Activated T-helper 2 cell treated with anti-CD3 and anti-CD28 coated beads, Interferon-gamma antibody, Interleukin-2, Interleukin-4, amounts not matched to agents 10 μg/mL and 5 μg/mL and 100 μg/mL, durations not matched to agents 14 hours and 24 hours and 36 hours (primary cell): ENCODE measurements at regions not wholly inside any gene's neighbourhood (a gene's known extent, or its start where the extent isn't known, plus 50 kb on each side); places are given as distances from the start of the nearest gene placed in this dataset.

Source experiments
- DNase-seq: peaks from one replicate; pipeline ENCODE4 v3.0.0; 2021; ENCODE audit warnings: low spot score
- H3K27ac Mint-ChIP-seq: one replicate; pipeline ENCODE4 v1.8.0; 2021; ENCODE audit warnings: mixed read lengths
- H3K27me3 Mint-ChIP-seq: one replicate; pipeline ENCODE4 v1.8.0; 2021; ENCODE audit warnings: low read depth, mixed read lengths
- H3K36me3 Mint-ChIP-seq: one replicate; pipeline ENCODE4 v1.8.0; 2021; ENCODE audit warnings: low read depth, mixed read lengths
- H3K4me1 Mint-ChIP-seq: one replicate; pipeline ENCODE4 v1.8.0; 2021; ENCODE audit warnings: low read depth, mixed read lengths
- H3K4me3 Mint-ChIP-seq: one replicate; pipeline ENCODE4 v1.8.0; 2021; ENCODE audit warnings: low read depth, mild to moderate bottlenecking, moderate library complexity, mixed read lengths
- H3K9me3 Mint-ChIP-seq: one replicate; pipeline ENCODE4 v1.8.0; 2021; ENCODE audit warnings: mixed read lengths
- intact Hi-C: fragments of 100-400 bp; cut with micrococcal nuclease; formaldehyde crosslinking; loops from one replicate; pipeline ENCODE4 v1.15.1; 2023

- no peaks in the 10 kb centered on the region for H3K9me3 Mint-ChIP-seq
- intact Hi-C loops: no loop called here
- DNase-seq: no peak
- H3K36me3 Mint-ChIP-seq: no peaks in the 10 kb centered on the region
- H3K4me3 Mint-ChIP-seq: no peak overlapping the region
- peaks cover 23% of the 10 kb centered on the region for H3K4me1 Mint-ChIP-seq
- no peak overlapping the region for H3K27ac Mint-ChIP-seq
- peaks cover 27% of the 10 kb centered on the region for H3K27me3 Mint-ChIP-seq
These were observed 162.3 kb upstream of the KLF3 start for GRCh38 chr4:38501698-38502097.

- H3K9me3 Mint-ChIP-seq: no peaks in the 10 kb centered on the region
- intact Hi-C loops: no loop called here
- no peak overlapping the region for H3K27ac Mint-ChIP-seq
- H3K36me3 Mint-ChIP-seq: no peaks in the 10 kb centered on the region
- no peak overlapping the region for H3K4me3 Mint-ChIP-seq
- H3K27me3 Mint-ChIP-seq: peaks cover 40% of the 10 kb centered on the region
- H3K4me1 Mint-ChIP-seq: peaks cover 44% of the 10 kb centered on the region
- DNase-seq: no peak
These were observed 160.2 kb upstream of the KLF3 start for GRCh38 chr4:38503689-38504395.

GRCh38 chr4:38504396-38504715 lies 159.6 kb upstream of the KLF3 start:
- H3K36me3 Mint-ChIP-seq: no peaks in the 10 kb centered on the region
- no peak overlapping the region for H3K4me3 Mint-ChIP-seq
- no peak for DNase-seq
- peaks cover 49% of the 10 kb centered on the region for H3K4me1 Mint-ChIP-seq
- no peaks in the 10 kb centered on the region for H3K9me3 Mint-ChIP-seq
- no peak overlapping the region for H3K27ac Mint-ChIP-seq
- intact Hi-C loops: no loop called here
- peaks cover 41% of the 10 kb centered on the region for H3K27me3 Mint-ChIP-seq

- intact Hi-C loops: loop anchor here (5.0 kb wide), 1 partner anchor 52 kb away; no protein-coding TSS in a partner anchor
- peak; percentile 25 for DNase-seq
- Mint-ChIP-seq H3K4me3 (peak overlapping the region; percentile 24), H3K27me3 (peaks cover 57% of the 10 kb centered on the region), H3K9me3 (no peaks in the 10 kb centered on the region), H3K36me3 (no peaks in the 10 kb centered on the region), H3K27ac (no peak overlapping the region), H3K4me1 (peaks cover 60% of the 10 kb centered on the region)
These were observed 154.4 kb upstream of the KLF3 start for GRCh38 chr4:38509551-38509950.

- H3K9me3 Mint-ChIP-seq: no peaks in the 10 kb centered on the region
- H3K4me3 Mint-ChIP-seq: peak overlapping the region; percentile 24
- H3K36me3 Mint-ChIP-seq: no peaks in the 10 kb centered on the region
- peaks cover 63% of the 10 kb centered on the region for H3K4me1 Mint-ChIP-seq
- H3K27me3 Mint-ChIP-seq: peaks cover 57% of the 10 kb centered on the region
- DNase-seq: no peak
- intact Hi-C loops: no loop called here
- H3K27ac Mint-ChIP-seq: no peak overlapping the region
These were observed 153.8 kb upstream of the KLF3 start for GRCh38 chr4:38510201-38510600.

GRCh38 chr4:38511702-38512101 lies 152.3 kb upstream of the KLF3 start:
- H3K4me1 Mint-ChIP-seq: peaks cover 50% of the 10 kb centered on the region
- intact Hi-C loops: no loop called here
- peaks cover 53% of the 10 kb centered on the region for H3K27me3 Mint-ChIP-seq

GRCh38 chr4:38512840-38513239 lies 151.2 kb upstream of the KLF3 start:
- H3K9me3 Mint-ChIP-seq: no peaks in the 10 kb centered on the region
- no peak for DNase-seq
- intact Hi-C loops: no loop called here
- H3K36me3 Mint-ChIP-seq: no peaks in the 10 kb centered on the region
- H3K27ac Mint-ChIP-seq: no peak overlapping the region
- peaks cover 41% of the 10 kb centered on the region for H3K27me3 Mint-ChIP-seq
- H3K4me1 Mint-ChIP-seq: peaks cover 39% of the 10 kb centered on the region
- no peak overlapping the region for H3K4me3 Mint-ChIP-seq

More at GRCh38 chr4:38511702-38512101, 152.3 kb upstream of the KLF3 start:
- Mint-ChIP-seq H3K9me3 (no peaks in the 10 kb centered on the region), H3K4me3 (no peak overlapping the region), H3K27ac (no peak overlapping the region), H3K36me3 (no peaks in the 10 kb centered on the region)
- no peak for DNase-seq

- peaks cover 37% of the 10 kb centered on the region for H3K27me3 Mint-ChIP-seq
- H3K27ac Mint-ChIP-seq: no peak overlapping the region
- peaks cover 21% of the 10 kb centered on the region for H3K4me1 Mint-ChIP-seq
- H3K4me3 Mint-ChIP-seq: no peak overlapping the region
- DNase-seq: no peak
- no peaks in the 10 kb centered on the region for H3K9me3 Mint-ChIP-seq
- intact Hi-C loops: no loop called here
- no peaks in the 10 kb centered on the region for H3K36me3 Mint-ChIP-seq
These were observed 149.4 kb upstream of the KLF3 start for GRCh38 chr4:38514465-38515146.

GRCh38 chr4:38516190-38516589 lies 147.8 kb upstream of the KLF3 start:
- Mint-ChIP-seq H3K27ac (no peak overlapping the region), H3K9me3 (no peaks in the 10 kb centered on the region), H3K27me3 (peaks cover 35% of the 10 kb centered on the region), H3K4me3 (no peak overlapping the region), H3K36me3 (no peaks in the 10 kb centered on the region), H3K4me1 (peaks cover 9% of the 10 kb centered on the region)
- no peak for DNase-seq
- intact Hi-C loops: no loop called here

GRCh38 chr4:38519666-38520065 lies 144.3 kb upstream of the KLF3 start:
- Mint-ChIP-seq H3K27ac (no peak overlapping the region), H3K4me1 (peaks cover 11% of the 10 kb centered on the region), H3K9me3 (no peaks in the 10 kb centered on the region), H3K27me3 (peaks cover 28% of the 10 kb centered on the region), H3K4me3 (no peak overlapping the region), H3K36me3 (no peaks in the 10 kb centered on the region)
- no peak for DNase-seq
- intact Hi-C loops: loop anchor here (5.0 to 10.0 kb wide), 3 partner anchors 43 to 455 kb away; no protein-coding TSS in a partner anchor

GRCh38 chr4:38523054-38523453 lies 140.9 kb upstream of the KLF3 start:
- peaks cover 11% of the 10 kb centered on the region for H3K4me1 Mint-ChIP-seq
- no peaks in the 10 kb centered on the region for H3K9me3 Mint-ChIP-seq
- no peak overlapping the region for H3K4me3 Mint-ChIP-seq
- intact Hi-C loops: loop anchor here (5.0 to 10.0 kb wide), 3 partner anchors 39 to 458 kb away; no protein-coding TSS in a partner anchor
- no peak overlapping the region for H3K27ac Mint-ChIP-seq
- DNase-seq: no peak
- H3K36me3 Mint-ChIP-seq: no peaks in the 10 kb centered on the region
- peaks cover 27% of the 10 kb centered on the region for H3K27me3 Mint-ChIP-seq

GRCh38 chr4:38523524-38524448 lies 140.2 kb upstream of the KLF3 start:
- no peaks in the 10 kb centered on the region for H3K9me3 Mint-ChIP-seq
- intact Hi-C loops: loop anchor here (1.0 to 10.0 kb wide), 8 partner anchors 39 to 459 kb away; no protein-coding TSS in a partner anchor
- H3K27me3 Mint-ChIP-seq: peaks cover 25% of the 10 kb centered on the region
- H3K27ac Mint-ChIP-seq: peak overlapping the region; percentile 57
- peak; percentile 54 for DNase-seq
- H3K4me3 Mint-ChIP-seq: no peak overlapping the region
- peaks cover 11% of the 10 kb centered on the region for H3K4me1 Mint-ChIP-seq
- H3K36me3 Mint-ChIP-seq: no peaks in the 10 kb centered on the region
